ENCODE measurements at regions not wholly inside any gene's neighbourhood (a gene's known extent, or its start where the extent isn't known, plus 50 kb on each side); places are given as distances from the start of the nearest gene placed in this dataset.
"Not testable (repeated sequence)": the region's sequence is repeated elsewhere in the genome, so short reads cannot be mapped to it uniquely, and the experiment has no call there.

DNA sequence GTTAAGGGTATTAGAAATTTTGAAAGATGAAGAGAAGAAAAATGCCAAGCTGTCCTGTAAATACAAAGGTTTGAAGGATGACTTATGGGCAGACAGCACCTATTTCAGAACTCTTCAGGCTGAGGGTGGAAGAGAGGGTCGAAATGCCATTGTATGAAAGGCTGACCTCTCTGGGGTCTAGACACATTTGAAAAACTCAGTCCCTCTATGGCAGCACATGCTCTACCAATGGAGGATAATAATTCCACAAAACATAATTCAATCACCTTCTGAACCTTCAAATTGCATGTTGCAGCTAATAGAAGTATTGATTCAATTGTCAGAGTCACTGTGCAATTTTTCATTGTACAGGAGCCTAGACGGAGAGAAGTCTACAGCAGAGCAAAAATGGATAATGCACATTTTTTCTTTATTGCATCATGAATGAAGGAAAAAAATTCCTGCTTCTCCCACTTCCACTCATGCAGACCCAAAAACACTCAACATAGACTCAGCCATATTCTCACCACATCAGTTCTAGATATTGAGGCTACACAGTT, 569.1 kb downstream of the TBL1XR1 start:
- DNase-seq (ENCODE audit: low spot score) = no peak

DNA sequence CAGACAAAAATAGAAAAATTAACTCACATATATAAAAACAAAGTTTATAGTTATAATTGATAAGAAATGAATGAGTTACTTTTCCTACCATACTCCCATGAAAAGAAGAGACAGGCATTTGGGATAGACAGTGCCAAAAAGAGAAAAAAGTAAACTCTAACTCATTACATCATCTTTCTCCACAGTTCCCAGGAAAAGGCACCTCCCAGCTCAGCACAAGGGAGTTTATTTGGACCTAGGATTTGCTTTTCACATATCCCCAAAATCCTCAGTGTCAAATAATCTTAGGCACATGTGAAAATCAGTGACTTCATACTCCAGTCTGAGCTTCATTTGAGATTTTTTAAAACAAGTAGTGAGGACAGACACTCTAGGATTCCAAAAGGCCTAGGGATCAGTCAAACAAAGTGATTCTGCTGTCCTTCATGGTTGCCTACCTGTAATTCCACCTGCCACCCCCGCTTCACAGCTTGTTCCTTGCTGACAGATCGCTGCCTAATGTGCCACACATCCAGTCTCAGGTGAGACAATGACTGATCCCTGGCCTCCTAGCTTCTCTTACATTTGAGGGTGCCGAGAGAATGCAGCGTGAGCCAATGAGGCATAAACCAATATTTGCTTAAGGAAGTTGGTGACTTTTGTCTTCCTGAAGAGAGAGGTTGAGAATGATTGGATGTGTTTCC, 573.7 kb downstream of the TBL1XR1 start:
- no peak for DNase-seq (ENCODE audit: low spot score)

DNA sequence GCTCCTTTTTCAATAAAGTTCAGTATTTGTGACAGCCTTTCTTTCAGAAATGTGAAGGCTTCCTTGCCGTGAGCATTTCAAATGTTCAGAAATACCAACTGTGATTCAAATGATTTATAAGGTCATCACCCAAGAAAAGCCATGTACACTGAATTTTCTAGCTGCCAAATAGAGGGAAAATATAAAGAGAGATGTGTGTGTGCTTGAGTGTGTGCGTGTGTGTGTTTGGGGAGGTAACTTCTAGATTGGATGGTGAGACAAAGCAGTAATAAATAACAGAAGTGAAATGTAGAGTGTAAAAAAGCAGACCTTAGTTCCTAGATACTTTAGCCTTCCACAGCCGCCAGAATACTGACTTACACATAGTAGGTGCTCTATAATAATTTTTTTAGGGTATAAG, 577.4 kb downstream of the TBL1XR1 start:
- DNase-seq (ENCODE audit: low spot score) = no peak

DNA sequence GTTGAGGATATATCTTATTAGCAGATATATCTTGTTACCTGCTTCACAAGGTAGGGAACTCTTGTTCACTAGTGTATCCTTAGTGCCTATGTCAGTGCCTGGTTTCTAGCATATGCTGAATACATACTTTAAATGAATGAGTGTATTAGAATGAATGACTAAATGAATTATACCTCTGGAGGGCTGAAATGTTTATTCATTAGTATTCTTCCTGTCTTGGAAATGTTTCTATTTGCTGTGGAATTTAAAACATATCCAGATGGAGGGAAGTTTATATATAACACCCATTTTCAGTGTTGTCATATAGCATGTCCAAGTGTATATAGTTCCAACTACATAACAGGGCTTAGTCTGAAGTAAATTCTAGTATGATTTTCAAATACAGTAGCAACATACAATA, 581.5 kb downstream of the TBL1XR1 start:
- no peak for DNase-seq (ENCODE audit: low spot score)

DNA sequence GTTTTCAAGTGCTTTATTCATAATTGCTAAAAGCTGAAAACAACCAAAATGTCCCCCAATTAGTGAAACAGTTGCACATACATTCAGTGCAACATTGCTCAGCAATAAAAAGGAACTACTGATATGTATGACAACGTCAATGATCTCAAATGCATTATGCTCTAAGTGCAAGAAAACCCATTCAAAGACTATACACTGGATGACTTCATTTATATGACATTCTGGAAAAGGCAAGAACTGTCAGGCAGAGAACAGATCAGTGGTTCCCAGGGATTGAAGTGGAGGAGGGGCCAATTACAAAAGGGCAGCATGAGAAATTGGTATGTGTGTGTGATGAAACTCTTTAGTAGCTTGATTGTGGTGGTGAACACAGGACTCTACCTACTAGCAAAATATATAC, 585.6 kb downstream of the TBL1XR1 start:
- DNase-seq (ENCODE audit: low spot score) = no peak

DNA sequence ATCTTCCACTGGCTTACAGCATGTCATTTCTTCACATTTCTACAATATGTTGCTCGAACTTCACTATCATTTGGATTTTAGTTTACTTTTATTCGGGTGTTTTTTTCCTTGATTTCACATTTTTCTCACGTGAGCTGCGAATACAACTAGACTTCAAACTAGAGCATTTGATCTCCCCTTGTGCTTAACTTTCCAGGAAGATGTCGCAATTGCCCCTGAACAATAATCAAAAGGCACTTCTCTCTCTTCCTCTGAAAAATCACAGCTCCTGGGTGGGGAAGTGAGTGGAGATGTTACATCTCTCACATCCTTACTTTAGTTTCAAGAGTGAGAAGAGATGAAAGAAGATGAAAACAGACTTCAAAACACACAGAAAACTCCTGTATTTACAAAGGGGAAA, 587.9 kb downstream of the TBL1XR1 start:
- no peak for DNase-seq (ENCODE audit: low spot score)

DNA sequence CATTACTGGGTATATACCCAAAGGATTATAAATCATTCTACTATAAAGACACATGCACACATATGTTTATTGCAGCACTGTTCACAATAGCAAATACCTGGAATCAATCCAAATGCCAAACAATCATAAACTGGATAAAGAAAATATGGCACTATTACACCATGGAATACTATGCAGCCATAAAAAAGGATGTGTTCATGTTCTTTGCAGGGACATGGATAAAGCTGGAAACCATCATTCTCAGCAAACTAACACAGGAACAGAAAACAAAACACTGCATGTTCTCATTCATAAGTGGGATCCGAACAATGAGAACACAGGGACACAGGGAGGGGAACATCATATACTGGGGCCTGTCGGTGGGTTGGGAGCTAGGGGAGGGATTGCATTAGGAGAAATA, 591.7 kb downstream of the TBL1XR1 start:
- DNase-seq (ENCODE audit: low spot score) = not testable (repeated sequence)

DNA sequence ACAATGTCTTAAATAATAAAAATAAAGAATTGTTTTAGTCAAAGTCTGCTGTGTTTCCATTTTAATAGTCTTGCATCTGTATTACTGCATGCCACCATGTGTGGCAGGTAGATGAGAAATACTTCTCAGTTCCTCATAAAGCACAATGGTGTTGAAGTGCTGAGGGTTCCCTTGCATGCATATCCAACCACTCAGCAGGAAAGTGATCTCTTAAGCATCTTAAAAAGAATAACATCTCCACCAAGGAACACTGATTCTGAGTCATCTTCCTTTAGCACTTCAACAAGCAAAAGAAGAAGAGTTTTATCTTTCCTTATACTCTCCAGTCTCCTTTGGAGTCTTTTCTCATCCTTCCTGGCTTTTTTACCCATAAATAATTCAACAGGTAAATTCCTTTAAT, 602.0 kb downstream of the TBL1XR1 start:
- DNase-seq (ENCODE audit: low spot score) = no peak

DNA sequence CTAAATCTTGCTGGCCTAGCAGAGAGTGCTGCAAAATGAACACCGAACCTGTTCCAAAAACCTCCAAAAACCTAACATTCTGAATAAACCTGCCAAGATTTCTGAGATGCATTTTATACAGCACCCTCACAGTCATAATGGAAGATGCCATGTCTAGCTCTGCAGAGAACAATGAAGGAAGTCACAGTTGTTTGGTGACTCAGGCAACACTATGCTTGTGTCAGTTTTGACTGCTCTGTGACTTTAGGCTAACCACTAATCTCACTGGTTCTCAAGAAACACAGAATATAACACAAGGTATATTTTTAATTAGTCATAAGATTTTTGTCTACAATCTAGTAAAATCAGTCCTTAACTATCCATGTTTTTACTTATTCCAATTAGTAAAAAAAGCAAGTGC, 606.6 kb downstream of the TBL1XR1 start:
- peak; percentile 73 for DNase-seq (ENCODE audit: low spot score)

DNA sequence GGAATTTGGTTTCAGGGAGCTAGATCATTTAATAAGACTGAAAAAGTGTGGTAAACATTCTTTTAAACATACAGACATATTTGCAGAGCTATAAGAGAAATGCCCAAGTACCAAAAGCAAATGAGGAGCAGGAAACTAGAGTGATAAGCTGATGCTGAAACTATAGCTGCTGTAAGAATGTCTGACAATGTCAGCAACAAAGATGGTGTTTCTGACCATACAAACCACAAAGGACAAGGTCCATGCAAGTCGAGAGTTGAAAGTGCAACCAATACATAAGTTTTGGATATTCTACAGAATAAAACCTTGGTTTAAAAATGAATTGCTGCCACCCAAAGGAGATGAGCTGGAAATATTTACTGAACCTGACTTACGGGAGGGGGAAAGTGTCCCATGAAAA, 610.2 kb downstream of the TBL1XR1 start:
- DNase-seq (ENCODE audit: low spot score) = no peak

DNA sequence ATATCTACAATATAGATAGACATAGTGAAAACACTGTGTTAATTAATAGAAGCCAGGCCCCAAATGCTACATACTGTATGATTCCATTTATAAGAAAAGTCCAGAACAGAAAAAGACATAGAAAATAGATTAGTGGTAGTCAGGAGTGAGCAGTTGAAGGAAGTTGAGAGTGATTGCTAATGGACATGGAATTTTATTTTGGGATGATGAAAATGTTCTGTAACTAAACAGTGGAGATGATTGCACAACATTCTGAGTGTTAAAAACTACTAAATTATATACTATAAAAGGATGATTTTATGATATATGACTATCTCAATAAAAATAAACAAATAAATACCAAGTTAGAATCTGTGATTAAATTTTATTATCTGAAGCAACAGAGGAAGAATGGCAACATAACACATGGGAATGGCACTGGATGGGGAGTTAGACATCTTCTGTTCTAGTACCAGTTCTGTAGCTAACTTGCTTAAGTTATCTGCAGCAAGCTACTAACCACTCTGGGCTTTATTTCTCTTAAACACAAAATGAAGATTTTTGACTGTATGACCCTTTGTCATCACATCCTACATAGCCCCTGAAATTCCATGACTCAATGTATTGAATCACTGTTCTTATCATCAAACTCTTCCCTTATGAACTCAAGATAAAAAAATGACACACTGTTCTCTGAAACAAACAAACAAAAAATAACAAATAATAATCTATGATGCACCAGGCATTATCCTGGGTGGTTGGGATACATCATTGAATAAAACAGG, 612.7 kb downstream of the TBL1XR1 start:
- DNase-seq (ENCODE audit: low spot score) = peak; percentile 63

DNA sequence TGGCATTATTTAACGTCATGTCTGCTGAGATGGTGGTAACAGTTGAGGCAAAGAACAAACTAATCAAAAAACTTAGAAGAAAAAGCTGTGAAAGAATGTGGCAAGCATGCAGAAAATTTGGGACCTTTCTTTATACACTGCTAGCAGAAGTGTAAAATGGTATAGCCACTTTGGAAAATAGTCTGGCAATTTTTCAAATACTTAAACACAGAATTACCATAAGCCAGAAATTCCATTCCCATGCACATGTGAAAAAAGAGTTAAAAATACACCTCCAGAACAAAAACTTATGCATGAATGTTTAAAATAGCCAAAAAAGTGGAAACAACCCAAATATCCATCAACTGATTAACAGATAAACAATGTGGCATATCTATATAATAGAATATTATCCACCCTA, 613.3 kb downstream of the TBL1XR1 start:
- DNase-seq (ENCODE audit: low spot score) = no peak

DNA sequence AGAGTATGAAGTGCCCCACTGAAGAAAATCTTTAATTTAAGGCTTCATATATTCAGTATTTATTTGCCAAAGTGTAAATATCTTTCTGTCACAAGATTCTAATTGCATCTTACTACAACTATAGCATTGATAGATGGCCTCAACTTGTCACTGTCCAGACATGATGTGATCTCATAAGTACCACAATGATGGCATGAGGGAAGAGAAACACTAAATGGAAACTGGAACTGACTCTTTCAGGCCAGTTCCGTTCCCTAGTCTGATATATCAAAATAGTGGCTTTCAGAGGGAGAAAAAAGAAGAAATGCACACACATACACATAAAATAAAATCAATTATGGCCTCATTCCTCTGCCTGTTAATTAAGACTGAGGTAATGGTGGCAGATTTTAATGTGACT, 615.7 kb downstream of the TBL1XR1 start:
- DNase-seq (ENCODE audit: low spot score) = no peak

DNA sequence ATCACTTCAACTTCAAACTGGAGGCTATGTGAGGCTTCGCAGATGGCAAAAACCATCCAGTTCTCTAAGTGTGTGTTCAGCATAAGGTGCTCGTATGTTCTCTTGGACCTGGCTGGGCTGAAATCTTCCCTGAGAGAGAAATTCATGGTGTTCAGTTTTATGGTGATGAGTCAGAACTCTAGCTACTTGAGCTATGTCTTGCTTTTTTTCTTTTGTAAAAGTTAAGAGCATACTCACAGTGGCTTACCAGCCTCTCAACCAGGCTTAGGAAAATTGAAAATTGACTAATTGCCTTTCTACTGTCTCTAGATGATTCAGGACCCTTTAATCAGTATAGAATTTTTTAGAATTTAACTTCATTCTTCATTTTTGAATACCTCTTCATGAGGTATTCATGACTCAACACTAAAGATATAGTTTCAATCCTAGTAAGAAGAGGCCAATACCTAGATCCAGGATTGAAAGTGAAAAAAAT, 617.5 kb downstream of the TBL1XR1 start:
- no peak for DNase-seq (ENCODE audit: low spot score)

DNA sequence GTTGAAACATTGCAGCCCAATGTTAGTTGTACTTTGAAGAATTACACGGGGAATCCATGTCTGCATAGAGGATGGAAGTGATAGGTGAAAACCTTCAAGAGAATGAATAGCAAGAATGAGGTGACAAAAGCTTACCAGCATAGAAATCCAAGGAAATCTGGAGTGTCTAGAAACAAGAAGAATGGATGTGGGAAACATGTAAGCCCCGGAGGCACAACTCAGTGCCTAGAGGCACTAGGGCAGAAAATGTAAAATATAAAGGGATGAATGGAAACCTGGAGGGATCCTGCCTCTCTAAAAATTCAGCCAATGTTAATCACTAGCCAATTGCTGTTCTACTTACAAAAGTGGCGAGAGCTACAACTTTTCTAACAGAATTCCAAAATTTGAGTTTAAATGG, 619.0 kb downstream of the TBL1XR1 start:
- DNase-seq (ENCODE audit: low spot score) = no peak

DNA sequence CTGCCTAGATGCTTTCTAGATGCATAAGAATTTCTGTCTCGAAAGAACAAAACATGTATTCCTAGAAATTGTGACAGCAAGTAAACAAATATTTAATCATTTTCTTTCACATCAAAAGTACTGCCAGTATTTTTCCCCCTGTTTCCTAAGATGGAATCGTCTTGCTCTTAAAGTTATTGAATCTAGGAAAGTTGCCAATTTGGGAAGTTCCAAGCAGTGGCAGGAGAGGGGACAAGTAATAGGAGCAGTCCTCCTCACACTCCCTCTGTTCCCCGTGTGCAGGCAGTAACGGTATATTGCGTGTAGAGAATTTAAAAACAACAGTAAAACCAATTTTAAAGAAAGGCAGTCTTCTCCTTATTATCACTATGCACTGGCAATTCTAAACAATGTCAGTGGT, 619.8 kb downstream of the TBL1XR1 start:
- DNase-seq (ENCODE audit: low spot score) = no peak

DNA sequence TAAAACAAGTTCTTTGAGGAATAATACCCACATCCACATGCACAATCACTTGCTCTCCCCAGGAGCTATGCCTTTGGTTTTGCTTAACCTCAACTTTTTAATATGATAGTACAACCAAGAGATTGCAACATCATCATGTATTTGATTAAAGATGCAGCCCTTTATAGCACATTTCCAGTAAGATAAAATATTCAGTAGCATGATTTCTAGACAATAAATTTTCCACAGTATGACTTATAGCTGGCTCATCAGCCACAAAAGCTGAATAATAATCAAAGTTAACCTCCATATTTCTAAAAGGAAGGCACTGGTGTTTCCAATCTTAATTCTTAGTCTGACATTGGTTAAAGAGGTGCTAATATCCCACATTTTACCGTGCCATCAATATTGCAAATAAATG, 622.5 kb downstream of the TBL1XR1 start:
- DNase-seq (ENCODE audit: low spot score) = no peak

DNA sequence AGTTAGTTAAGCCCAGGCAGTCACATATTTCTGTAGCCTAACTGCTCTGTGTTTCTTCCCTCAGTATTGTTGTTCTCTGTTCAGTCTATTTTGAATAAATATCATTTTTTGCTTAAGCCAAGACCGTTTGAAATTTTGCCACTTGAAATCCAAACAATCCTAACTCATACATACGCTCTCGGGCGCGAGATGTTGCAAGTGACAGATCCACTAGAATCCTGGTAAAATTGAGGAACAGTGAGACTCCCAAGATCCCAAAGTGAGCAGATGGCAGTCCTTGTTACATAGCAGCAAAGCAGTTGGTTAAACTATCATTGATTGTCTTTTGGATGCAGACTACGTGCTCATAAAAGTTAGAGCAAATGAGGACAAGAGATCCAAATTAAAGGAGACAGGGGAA, 625.4 kb downstream of the TBL1XR1 start:
- DNase-seq (ENCODE audit: low spot score) = no peak

DNA sequence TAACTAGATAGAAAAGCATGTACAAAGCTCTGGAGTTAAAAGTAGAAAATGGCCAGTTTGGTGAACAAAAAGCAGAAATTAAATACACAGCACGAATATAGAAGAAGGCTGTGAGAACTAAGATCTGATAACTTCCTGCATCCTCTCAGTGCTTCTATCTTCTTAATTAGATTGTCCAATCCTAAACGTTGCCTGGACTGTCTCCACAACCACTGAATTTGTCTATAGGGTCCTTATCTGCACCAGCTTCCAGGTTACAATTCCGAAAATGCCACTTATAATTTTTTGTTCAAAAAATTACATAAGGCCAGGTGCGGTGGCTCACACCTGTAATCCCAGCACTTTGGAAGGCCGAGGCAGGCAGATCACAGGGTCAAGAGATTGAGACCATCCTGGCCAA, 626.3 kb downstream of the TBL1XR1 start:
- no peak for DNase-seq (ENCODE audit: low spot score)

DNA sequence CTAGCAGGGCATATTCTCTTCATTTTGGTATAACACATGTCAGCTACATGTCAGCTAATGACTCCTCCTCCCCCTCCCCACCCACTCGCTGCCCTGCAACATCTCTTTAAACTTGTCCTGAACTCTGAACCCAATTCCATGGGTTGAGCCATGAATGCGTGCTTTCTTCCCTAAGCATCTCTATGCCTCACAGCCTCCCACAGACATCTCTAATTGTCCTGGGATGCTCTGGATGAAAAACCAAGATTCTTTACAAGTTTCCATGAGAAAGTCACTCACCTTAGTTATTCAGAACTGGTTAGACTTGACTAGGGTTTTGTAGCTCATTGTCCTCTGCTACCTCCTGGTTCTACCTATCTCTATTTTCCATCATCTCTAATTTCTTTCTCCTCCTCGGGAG, 629.1 kb downstream of the TBL1XR1 start:
- DNase-seq (ENCODE audit: low spot score) = no peak

DNA sequence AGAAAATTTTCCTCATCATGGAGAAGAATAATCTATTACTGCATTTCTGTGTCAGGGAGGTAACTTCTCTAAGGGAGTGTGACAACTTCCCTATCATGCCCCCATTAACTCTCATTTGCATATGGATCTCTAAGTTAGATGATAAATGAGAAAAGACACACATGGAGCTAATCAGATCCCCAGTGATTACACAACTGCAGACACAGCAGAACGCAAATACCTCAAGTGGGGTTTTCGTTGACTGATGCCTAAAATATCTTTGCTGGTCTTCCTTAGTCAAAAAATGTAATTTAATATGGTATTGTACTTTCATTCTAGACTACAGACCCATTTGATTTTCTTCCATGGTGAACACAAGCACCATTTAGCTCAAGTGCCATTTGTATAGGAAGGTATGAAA, 630.5 kb downstream of the TBL1XR1 start:
- no peak for DNase-seq (ENCODE audit: low spot score)

DNA sequence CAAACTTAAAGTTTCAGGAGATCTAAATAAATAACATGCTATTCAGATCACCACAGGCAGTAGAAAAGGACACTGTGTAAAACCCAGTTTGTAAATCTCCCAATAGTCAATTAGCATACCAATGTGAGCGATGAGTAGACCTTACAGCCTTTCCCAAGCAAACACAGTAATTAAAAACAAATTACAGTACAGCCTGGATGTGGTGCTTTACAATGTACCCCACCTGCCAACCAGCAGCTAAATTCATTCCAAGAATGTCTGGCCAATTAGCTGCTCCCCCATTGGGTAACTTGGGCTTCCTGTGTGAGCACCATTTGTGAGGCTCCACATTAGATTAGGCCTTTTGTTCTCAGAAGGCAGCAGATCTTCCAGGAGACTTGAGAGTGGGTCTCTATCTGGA, 635.0 kb downstream of the TBL1XR1 start:
- no peak for DNase-seq (ENCODE audit: low spot score)

DNA sequence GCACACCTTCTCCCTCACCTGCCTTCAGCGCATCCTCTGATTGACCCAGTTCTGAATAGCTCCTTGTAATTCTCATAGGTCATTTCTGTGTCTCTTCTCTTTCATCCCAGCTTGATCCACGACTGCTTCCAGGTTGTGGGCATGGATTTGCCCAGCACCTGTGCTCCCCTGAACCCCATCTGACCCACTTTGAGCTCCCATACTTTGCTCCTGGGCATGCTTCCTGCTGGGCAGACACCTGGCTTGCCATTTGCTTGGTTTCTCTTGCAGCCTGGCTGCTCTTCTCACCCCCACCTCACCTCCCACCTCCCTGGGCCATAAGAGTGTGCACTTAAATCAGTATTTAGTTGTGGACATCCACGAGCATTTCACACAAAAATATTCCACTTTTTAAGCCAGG, 635.5 kb downstream of the TBL1XR1 start:
- no peak for DNase-seq (ENCODE audit: low spot score)

All from kidney capillary endothelial cell (primary cell).